ENCODE measurements at regions not wholly inside any gene's neighbourhood (a gene's known extent, or its start where the extent isn't known, plus 50 kb on each side); places are given as distances from the start of the nearest gene placed in this dataset.
A peak's percentile ranks its signal among the peaks of the same experiment; 100 is the strongest.
"Not testable (repeated sequence)": the region's sequence is repeated elsewhere in the genome, so short reads cannot be mapped to it uniquely, and the experiment has no call there.

- DNase-seq (ENCODE audit: low read depth): no peak
These were observed 560.0 kb upstream of the KCND2 start for GRCh38 chr7:119712886-119713462.

DNA sequence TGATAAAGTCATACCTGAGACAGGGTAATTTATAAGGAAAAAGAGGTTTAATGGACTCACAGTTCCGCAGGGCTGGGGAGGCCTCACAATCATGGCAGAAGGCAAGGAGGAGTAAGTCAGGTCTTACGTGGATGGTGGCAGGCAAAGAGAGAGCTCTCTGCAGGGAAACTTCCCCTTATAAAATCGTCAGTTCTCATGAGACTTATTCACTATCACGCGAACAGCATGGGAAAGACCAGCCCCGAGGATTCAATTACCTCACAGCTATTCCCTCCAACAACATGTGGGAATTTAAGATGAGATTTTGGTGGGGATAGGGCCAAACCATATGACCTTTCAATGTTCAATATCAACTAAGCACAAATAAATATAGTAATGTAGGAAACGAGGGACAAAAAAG is 559.4 kb upstream of the KCND2 start:
- DNase-seq (ENCODE audit: low read depth): no peak

GRCh38 chr7:119720541-119720940 is 552.4 kb upstream of the KCND2 start:
- peak; percentile 0 for DNase-seq (ENCODE audit: low read depth)

- no peak for DNase-seq (ENCODE audit: low read depth)
These were observed 548.8 kb upstream of the KCND2 start for GRCh38 chr7:119724041-119724792.

GRCh38 chr7:119733127-119733879 is 539.7 kb upstream of the KCND2 start:
- DNase-seq (ENCODE audit: low read depth): no peak

GRCh38 chr7:119737390-119737789 is 535.6 kb upstream of the KCND2 start:
- no peak for DNase-seq (ENCODE audit: low read depth)

DNA sequence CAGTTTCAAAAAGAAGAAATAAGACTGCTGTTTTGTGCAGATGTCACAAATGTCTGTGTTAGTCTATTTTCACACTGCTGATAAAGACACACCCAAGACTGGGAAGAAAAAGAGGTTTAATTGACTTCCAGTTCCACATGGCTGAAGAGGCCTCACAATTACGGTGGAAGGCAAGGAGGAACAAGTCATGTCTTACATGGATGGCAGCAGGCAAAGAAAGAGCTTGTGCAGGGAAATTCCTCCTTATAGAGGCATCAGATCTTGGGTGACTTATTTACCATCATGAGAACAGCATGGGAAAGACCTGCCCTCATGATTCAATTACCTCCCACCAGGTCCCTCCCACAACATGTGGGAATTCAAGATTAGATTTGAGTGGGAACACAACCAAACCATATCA is 527.7 kb upstream of the KCND2 start:
- not testable (repeated sequence) for DNase-seq (ENCODE audit: low read depth)

DNA sequence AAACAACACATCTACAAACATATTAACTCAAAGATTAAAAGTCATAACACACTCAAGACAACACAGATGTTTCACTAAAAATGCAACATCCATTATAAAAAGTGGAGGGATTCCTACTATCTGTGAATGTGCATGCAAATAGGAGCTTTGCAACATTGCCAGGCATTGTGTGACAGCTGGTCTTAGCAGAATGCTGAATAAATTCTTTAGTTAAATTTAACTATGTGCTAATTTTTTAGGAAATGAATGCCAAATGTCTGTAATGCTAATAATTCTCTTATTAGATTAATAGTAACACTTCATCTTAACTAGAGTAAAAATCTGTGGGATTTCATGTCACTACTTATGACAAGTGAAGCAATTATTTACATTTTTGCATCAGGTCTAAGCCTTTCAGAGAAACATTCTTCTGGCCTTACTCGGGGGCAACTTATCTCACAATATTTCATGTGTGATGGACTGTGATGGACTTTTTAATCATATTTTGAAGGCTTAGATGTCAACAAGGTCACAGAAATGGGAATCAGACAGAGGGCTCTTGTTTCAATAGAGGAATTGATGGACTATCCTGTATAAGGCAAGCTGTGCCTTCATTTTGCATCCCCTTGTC is 524.6 kb upstream of the KCND2 start:
- DNase-seq (ENCODE audit: low read depth): no peak

DNA sequence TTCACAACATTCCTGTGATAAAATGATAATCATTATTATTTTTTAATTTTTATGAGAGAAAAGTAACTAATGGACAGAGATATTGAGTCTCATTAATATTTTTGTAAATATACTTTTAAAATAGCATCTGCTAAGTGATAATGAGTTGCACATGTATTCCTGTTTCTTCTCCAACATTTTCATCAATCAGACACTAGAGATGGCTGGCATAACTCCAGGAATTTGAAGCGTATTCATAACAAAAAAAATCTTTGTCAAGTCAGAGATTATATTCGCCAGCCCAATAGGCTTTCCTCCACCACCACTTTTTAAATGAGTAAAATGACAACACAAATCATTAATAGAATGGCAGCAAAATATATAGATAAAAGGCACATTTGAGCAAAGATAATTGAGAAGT is 524.0 kb upstream of the KCND2 start:
- no peak for DNase-seq (ENCODE audit: low read depth)

DNA sequence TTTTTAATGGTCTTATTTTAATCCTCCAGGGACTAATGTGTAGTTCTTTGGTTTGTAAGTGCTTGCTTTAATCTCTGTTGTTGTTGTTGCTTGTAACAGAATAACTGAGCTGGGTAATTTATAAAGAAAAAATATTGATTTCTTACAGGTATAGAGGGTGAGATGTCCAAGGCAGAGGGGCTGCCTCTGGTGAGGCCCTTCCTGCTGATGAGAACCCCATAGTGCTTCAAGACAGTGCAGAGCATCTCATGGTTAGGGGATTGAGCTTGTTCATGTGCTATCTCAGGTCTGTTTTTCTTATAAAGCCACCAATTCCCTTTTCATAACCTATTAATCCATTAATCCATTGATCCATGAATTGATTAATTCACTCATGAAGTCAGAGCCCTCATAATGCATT is 516.3 kb upstream of the KCND2 start:
- DNase-seq (ENCODE audit: low read depth): no peak

DNA sequence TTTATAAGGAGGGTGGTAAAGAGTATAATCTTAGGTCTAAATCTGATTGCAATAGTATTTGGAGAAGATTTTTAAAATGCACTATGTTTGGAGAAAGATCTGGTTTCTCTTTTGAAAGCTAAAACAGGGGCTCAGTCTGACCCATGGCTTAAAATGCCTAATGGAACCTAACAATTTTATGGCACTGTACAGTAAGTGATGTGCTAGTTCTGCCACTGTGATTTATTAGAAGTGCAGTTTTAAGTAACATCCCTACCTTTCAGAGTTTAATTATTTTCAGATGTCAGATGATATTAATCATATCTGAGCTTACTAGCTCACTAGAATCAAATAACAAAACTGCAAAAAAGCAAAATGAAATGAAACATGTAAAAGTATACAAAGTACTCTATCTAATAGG is 514.7 kb upstream of the KCND2 start:
- DNase-seq (ENCODE audit: low read depth): no peak

DNA sequence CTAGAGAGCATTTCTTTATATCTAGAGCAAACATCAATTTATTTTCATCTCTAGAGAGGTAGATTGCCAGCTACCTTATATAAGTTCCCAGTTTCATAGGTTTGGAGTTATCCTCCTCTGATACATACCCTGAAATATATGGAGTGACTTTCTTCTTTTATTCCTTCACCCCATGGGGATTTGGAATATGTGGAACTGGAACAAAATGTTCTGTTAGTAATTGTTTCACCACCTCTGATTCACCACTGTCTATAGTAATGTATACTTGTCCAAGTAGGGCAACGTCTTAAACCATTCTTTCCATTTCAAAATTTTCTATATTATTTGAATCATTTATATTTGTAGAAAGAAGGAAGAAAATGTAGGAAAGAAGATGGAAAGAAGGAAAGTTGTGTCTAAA is 511.2 kb upstream of the KCND2 start:
- no peak for DNase-seq (ENCODE audit: low read depth)

- no peak for DNase-seq (ENCODE audit: low read depth)
These were observed 490.7 kb upstream of the KCND2 start for GRCh38 chr7:119782286-119782685.

- DNase-seq (ENCODE audit: low read depth): no peak
These were observed 489.2 kb upstream of the KCND2 start for GRCh38 chr7:119783799-119784198.

DNA sequence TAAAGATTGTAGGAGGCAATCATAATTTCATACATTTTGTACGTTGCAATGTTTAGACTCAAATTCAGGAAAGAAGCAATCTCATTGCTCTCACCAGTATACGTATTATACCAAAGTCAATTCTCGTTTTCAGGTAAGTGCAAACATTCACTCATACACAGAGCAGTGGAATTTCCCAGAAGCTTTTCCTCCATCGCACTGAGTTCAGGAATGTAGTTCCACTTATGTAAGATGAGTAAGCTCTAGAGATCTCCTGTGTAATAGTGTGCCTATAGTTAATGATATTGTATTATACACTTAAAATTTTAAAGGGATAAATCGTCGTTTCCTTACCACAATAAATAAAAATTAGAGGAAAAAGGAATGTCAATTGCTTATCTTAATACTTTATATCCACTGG is 470.8 kb upstream of the KCND2 start:
- DNase-seq (ENCODE audit: low read depth): no peak

GRCh38 chr7:119825091-119825655 is 447.8 kb upstream of the KCND2 start:
- DNase-seq (ENCODE audit: low read depth): no peak

- DNase-seq (ENCODE audit: low read depth): no peak
These were observed 446.4 kb upstream of the KCND2 start for GRCh38 chr7:119826547-119826946.

- DNase-seq (ENCODE audit: low read depth): no peak
These were observed 434.5 kb upstream of the KCND2 start for GRCh38 chr7:119838444-119838843.

DNA sequence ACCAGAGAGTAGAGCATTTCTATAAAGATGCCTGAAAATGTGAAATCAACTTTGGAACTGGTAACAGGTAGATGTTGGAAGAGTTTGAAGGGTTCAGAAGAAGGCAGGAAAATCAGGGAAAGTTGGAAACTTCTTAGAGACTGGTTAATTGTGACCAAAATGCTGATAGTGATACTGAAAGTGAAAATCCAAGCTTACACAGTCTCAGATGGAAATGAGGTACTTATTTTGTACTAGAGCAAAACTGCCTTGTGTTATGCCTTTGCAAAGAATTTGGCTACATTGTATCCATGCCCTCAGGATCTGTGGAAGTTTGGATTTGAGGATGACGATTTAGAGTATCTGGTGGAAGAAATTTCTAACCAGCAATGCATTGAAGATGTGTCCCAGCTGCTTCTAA is 430.6 kb upstream of the KCND2 start:
- DNase-seq (ENCODE audit: low read depth): no peak

- DNase-seq (ENCODE audit: low read depth): no peak
These were observed 430.2 kb upstream of the KCND2 start for GRCh38 chr7:119842786-119843185.

GRCh38 chr7:119861385-119861784 is 411.6 kb upstream of the KCND2 start:
- no peak for DNase-seq (ENCODE audit: low read depth)

- DNase-seq (ENCODE audit: low read depth): no peak
These were observed 404.6 kb upstream of the KCND2 start for GRCh38 chr7:119868387-119868786.

- no peak for DNase-seq (ENCODE audit: low read depth)
These were observed 393.1 kb upstream of the KCND2 start for GRCh38 chr7:119879835-119880234.

All from EH (cell line).